Glutamatergic neuron (in vitro differentiated cells): ENCODE measurements at regions not wholly inside any gene's neighbourhood (a gene's known extent, or its start where the extent isn't known, plus 50 kb on each side); places are given as distances from the start of the nearest gene placed in this dataset.
"Not testable (repeated sequence)": the region's sequence is repeated elsewhere in the genome, so short reads cannot be mapped to it uniquely, and the experiment has no call there.

Source experiments
- DNase-seq: peaks from one replicate; pipeline ENCODE4 v3.0.0; 2022
- H3K27ac Mint-ChIP-seq: one replicate; pipeline ENCODE4 v1.8.0; 2020; ENCODE audit warnings: mild to moderate bottlenecking, mixed read lengths, inconsistent platforms; ENCODE audit not compliant: unreplicated experiment
- H3K27me3 Mint-ChIP-seq: one replicate; pipeline ENCODE4 v1.8.0; 2020; ENCODE audit warnings: mild to moderate bottlenecking, moderate library complexity, mixed read lengths, inconsistent platforms; ENCODE audit not compliant: unreplicated experiment
- H3K36me3 Mint-ChIP-seq: one replicate; pipeline ENCODE4 v1.8.0; 2020; ENCODE audit warnings: mild to moderate bottlenecking, mixed read lengths, inconsistent platforms; ENCODE audit not compliant: unreplicated experiment
- H3K4me1 Mint-ChIP-seq: one replicate; pipeline ENCODE4 v1.8.0; 2020; ENCODE audit warnings: mild to moderate bottlenecking, low read depth, mixed read lengths, inconsistent platforms; ENCODE audit not compliant: unreplicated experiment
- H3K4me3 Mint-ChIP-seq: one replicate; pipeline ENCODE4 v1.8.0; 2020; ENCODE audit warnings: mild to moderate bottlenecking, mixed read lengths, inconsistent platforms; ENCODE audit not compliant: unreplicated experiment
- H3K9me3 Mint-ChIP-seq: one replicate; pipeline ENCODE4 v1.8.0; 2020; ENCODE audit warnings: mild to moderate bottlenecking, moderate library complexity, mixed read lengths, inconsistent platforms; ENCODE audit not compliant: unreplicated experiment

DNA sequence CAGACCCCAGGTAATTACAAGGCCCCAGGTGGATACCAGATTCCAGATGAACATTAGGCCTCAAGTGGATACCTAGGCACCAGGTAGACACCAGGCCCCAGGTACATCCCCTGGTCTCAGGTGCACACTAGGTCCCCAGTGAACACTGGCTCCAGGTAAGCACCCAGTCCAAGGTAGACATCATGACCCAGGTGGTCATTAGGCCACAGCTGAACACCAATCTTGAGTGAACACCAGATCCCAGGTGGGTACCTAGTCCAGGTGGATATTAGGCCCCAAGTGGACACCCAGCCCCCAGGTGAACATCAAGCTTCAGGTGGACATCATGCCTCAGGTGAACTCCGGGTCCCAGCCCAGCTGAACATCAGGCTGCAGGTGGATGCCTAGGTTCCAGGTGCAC is 1486.2 kb upstream of the TPTE start:
- not testable (repeated sequence) for H3K27me3 Mint-ChIP-seq, H3K36me3 Mint-ChIP-seq, H3K27ac Mint-ChIP-seq, H3K4me1 Mint-ChIP-seq, DNase-seq, H3K4me3 Mint-ChIP-seq
- peaks cover 14% of the 10 kb centered on the region for H3K9me3 Mint-ChIP-seq

DNA sequence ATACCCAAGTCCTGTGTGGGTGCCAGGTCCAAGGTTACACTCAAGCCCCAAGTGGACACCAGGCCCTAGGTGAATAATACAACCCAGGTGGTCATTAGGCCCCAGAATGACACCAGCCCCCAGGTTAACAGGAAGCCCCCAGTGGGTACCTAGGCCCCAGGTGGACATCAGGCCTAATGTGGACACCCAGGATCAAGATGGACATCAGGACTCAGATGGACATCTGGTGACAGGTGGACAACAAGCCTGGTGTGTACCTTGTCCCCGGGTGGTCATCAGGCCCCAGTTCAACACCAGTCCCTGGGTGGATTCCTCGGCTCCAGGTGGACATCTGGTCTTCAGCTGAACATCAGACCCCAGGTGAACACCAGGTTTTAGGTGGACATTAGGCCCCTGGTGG is 1485.4 kb upstream of the TPTE start:
- not testable (repeated sequence) for H3K4me1 Mint-ChIP-seq, H3K4me3 Mint-ChIP-seq, H3K27me3 Mint-ChIP-seq, H3K36me3 Mint-ChIP-seq, DNase-seq, H3K27ac Mint-ChIP-seq
- H3K9me3 Mint-ChIP-seq, result peaks cover 14% of the 10 kb centered on the region

DNA sequence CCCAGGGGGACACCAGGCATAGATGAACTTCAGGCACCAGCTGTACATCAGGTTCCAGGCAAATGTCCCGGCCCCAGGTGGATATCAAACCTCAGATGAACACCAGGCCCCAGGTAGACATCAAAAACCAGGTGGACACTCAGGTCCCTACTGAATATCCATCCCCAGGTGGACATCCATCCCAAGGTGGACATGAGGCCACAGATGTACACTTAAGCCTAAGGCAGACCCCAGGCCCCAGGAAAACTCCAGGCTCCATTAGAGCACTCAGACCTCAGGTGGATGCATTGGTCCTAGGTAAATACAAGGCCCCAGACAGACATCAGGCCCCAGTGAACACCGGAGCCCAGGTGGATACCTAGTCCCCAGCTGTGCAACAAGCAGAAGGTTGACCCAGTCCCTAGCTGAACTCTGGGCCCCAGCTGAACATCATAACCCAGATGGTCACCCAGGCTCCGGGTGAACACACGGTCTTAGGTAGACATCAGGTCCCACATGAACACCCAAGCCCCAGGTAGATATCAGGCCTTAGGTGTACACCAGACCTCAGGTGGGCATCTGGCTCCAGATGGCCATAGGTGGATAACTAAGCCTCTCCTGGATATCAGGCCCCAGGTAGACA is 1484.3 kb upstream of the TPTE start:
- DNase-seq, H3K4me1 Mint-ChIP-seq, H3K4me3 Mint-ChIP-seq, H3K27ac Mint-ChIP-seq, H3K27me3 Mint-ChIP-seq, H3K36me3 Mint-ChIP-seq: not testable (repeated sequence)
- peaks cover 13% of the 10 kb centered on the region for H3K9me3 Mint-ChIP-seq

DNA sequence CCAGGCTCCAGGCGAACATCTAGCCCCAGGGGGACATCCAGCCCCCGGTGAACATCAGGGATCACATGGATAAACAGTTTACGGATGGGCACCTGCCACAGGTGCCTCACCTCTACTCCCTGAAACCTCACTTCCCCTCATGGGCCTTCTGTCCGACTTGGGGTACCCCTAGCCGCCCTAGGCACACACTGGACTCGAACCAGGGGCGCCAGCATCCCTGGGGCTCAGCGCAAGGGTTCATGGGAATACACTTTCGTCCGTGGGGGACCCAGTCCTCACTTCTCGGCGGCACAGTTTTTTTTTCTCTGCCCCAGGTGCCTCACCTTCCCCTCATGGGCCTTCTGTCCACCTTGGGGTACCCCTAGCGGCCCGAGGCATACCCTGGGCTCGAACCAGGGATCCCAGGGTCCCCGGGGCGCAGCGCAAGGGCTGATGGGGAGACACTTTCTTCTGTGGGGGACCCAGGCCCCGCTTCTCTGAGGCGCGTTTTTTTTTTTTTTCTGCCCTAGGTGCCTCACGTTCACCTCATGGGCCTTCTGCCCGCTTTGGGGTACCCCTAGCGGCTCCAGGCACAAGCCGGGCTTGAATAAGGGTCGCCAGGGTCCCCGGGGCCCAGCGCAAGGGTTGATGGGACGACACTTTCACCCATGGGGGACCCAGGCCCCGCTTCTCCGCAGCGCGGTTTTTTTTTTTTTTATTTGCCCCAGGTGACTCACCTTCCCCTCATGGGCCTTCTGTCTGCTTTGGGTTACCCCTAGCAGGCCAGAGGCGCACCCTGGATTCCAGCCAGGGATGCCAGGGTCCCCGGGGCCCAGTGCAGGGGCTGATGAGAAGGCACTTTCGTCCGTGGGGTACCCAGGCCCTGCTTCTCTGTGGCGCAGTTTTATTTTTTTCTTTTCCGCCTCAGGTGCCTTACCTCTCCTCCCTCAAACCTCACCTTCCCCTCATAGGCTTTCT is 1483.5 kb upstream of the TPTE start:
- H3K27ac Mint-ChIP-seq, H3K36me3 Mint-ChIP-seq, H3K4me1 Mint-ChIP-seq, H3K27me3 Mint-ChIP-seq, H3K4me3 Mint-ChIP-seq, DNase-seq: not testable (repeated sequence)
- peaks cover 13% of the 10 kb centered on the region for H3K9me3 Mint-ChIP-seq

DNA sequence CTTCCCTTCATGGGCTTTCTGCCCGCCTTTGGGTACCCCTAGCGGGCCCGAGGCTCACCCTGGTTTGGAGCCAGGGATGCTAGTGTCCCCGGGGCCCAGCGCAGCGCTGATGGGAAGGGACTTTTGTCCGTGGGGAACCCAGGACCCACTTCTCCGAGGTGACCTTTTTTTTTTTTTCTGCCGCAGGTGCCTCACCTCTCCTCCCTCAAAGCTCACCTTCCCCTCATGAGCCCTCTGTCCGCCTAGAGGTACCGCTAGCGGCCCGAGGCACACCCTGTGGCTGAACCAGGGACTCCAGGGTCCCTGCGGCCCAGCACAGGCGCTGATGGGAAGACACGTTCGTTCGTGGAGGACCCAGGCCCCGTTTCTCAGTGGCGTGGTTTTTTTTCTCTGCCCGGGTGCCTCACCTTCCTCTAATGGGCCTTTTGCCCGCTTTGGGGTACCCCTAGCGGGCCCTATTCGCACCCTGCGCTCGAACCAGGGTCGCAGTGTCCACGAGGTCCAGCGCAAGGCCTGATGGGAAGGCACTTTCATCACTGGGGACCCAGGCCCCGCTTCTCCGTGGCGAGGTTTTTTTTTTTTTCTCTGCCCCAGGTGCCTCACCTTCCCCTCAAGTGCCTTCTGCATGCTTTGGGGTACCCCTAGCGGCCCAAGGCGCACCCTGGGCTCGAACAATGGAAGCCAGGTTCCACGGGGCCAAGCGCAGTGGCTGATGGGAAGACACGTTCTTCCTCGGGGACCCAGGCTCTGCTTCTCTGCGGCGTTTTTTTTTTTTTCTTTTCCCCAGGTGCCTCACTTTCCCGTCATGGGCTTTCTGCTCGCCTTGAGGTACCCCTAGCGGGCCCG is 1481.6 kb upstream of the TPTE start:
- H3K27me3 Mint-ChIP-seq, H3K4me3 Mint-ChIP-seq, DNase-seq, H3K36me3 Mint-ChIP-seq, H3K27ac Mint-ChIP-seq, H3K4me1 Mint-ChIP-seq, H3K9me3 Mint-ChIP-seq: not testable (repeated sequence)

DNA sequence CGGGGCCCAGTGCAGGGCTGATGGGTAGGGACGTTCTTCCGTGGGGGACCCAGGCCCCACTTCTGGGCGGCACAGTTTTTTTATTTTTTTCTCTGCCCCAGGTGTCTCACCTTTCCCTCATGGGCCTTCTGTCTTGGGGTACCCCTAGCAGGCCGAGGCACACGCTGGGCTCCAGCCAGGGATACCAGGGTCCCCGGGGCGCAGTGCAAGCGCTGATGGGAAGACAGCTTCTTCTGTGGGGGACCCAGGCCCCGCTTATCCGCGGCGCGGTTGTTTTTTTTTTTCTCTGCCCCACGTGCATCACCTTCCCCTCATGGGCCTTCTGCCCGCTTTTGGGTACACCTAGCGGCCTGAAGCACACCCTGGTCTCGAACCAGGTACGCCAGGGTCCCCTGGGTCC is 1481.0 kb upstream of the TPTE start:
- not testable (repeated sequence) for H3K9me3 Mint-ChIP-seq, H3K27ac Mint-ChIP-seq, H3K4me3 Mint-ChIP-seq, H3K27me3 Mint-ChIP-seq, H3K4me1 Mint-ChIP-seq, DNase-seq, H3K36me3 Mint-ChIP-seq

DNA sequence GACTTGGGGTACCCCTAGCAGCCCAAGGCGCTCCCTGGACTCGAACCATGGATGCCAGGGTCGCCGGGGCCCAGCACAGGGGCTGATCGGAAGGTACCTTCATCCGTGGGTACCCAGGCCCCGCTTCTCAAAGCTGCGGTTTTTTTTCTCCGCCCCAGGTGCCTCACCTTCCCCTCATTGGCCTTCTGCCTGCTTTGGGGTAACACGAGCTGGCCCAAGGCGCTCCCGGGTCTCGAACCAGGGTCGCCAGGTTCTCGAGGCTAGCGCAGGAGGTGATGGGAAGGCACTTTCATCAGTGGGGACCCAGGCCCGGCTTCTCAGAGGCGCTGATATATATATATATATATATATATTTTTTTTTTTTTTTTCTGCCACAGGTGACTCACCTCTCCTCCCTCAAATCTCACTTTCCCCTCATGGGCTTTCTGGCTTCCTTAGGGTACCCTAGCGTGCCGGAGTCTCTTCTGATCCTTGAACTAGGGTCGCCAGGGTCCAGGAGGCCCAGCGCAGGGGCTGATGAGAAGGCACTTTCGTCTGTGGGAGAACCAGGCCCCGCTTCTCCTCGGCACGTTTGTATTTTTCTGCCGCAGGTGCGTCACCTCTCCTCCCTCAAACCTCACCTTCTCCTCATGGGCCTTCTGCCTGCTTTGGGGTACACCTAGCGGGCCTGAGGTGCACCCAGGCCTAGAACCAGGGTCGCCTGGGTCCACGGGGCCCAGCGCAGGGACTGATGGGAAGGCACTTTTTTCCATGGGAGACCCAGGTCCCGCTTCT is 1480.0 kb upstream of the TPTE start:
- not testable (repeated sequence) for H3K36me3 Mint-ChIP-seq, H3K27ac Mint-ChIP-seq, H3K4me3 Mint-ChIP-seq, DNase-seq, H3K9me3 Mint-ChIP-seq, H3K27me3 Mint-ChIP-seq, H3K4me1 Mint-ChIP-seq

DNA sequence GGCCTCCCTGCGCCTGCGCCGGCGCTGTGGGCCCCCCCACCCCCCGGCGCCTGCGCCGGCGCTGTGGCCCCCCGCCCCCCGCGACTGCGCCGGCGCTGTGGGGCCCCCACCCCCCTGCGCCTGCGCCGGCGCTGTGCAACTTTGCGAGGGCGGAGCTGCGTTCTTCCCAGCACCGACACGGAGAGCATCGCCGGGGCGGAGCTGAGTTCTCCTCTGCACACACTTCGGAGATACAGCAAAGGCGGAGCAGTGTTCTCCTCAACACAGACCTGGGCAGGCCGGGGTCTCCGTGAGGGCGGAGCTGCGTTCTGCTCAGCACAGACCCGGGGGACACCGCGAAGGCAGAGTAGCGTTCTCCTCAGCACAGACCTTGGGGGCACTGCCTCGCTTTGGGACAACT is 1478.3 kb upstream of the TPTE start:
- H3K4me3 Mint-ChIP-seq, H3K27ac Mint-ChIP-seq, H3K4me1 Mint-ChIP-seq, H3K9me3 Mint-ChIP-seq, DNase-seq, H3K36me3 Mint-ChIP-seq, H3K27me3 Mint-ChIP-seq: not testable (repeated sequence)

DNA sequence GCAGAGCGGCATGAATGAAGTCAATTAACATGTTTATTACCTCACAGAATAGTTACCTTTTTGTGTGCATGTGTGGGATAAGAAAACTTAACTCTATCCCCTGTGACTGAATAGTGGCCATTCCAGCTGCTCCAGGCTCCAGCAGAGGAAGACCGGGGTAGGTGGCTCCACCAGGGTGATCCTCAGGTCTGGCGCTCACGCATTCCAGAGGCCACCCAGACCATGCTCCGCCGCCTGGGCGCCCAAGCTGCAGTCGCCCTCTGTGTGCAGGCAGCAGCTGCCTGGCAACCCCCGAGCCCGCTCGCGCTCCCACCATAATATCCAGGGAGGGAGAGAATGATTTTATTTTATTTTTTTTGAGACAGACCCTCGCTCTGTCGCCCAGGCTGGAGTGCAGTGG is 1474.5 kb upstream of the TPTE start:
- H3K27me3 Mint-ChIP-seq, H3K9me3 Mint-ChIP-seq, H3K36me3 Mint-ChIP-seq, H3K4me1 Mint-ChIP-seq, DNase-seq, H3K27ac Mint-ChIP-seq, H3K4me3 Mint-ChIP-seq: not testable (repeated sequence)

DNA sequence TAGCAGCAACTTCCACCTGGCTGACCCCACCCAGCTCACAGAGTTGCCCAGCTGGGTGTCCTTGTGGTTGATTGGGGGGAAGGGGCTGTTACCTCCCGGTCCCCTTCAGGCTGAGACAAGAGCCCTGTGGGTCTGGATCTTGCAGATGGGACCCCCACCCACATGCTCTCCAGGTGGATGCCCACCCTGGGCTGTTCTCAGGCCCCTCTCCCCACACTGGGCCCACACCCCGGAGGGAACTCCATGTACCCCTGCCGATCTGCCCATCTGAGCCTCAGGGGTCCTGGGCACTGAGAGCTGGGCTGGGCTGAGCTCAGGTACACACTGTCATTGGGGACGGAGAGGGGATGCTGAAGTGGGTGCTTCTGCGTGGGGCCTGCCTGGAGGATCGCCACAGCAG is 1453.9 kb upstream of the TPTE start:
- H3K27me3 Mint-ChIP-seq, H3K27ac Mint-ChIP-seq, DNase-seq, H3K9me3 Mint-ChIP-seq, H3K36me3 Mint-ChIP-seq, H3K4me3 Mint-ChIP-seq, H3K4me1 Mint-ChIP-seq: not testable (repeated sequence)

DNA sequence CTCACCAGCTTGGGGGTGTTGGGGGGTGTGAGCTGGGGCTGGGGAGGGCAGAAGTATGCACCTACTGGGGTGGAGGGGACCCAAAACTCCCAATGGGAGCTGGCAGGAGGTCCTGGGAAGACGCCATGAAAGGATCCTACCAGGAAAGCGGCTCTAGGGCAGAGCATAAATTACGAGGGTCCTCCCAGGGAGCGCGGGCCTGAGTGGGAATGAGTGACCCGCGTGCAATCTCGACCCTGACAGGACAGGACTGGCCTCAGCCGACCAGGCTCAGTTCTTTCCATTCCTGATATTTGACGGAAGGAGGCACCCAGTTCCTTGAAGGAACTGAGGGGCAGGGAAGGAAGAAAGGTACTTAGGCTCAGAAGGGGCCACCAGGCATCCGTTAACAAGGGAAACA is 1452.8 kb upstream of the TPTE start:
- DNase-seq, H3K9me3 Mint-ChIP-seq, H3K27me3 Mint-ChIP-seq, H3K36me3 Mint-ChIP-seq, H3K27ac Mint-ChIP-seq, H3K4me3 Mint-ChIP-seq, H3K4me1 Mint-ChIP-seq: not testable (repeated sequence)
